GM04504 (cell line): ENCODE measurements at regions not wholly inside any gene's neighbourhood (a gene's known extent, or its start where the extent isn't known, plus 50 kb on each side); places are given as distances from the start of the nearest gene placed in this dataset.

ENCODE experiments used
- DNase-seq: peaks from one replicate; pipeline ENCODE4 v3.0.0-alpha.2; 2012; ENCODE audit warnings: low read depth

- DNase-seq = no peak
Observed at GRCh38 chr5:31098811-31099210, 94.7 kb upstream of the CDH6 start.

- DNase-seq = no peak
Observed at GRCh38 chr5:31097851-31098250, 95.6 kb upstream of the CDH6 start.

- no peak for DNase-seq
Observed at GRCh38 chr5:31096238-31096865, 97.1 kb upstream of the CDH6 start.

GRCh38 chr5:31095796-31096195, 97.7 kb upstream of the CDH6 start:
- no peak for DNase-seq

GRCh38 chr5:31091501-31091900, 102.0 kb upstream of the CDH6 start:
- no peak for DNase-seq

GRCh38 chr5:31090467-31090866, 103.0 kb upstream of the CDH6 start:
- no peak for DNase-seq

- DNase-seq = no peak
Observed at GRCh38 chr5:31086839-31087415, 106.6 kb upstream of the CDH6 start.

- no peak for DNase-seq
Observed at GRCh38 chr5:31084871-31085270, 108.6 kb upstream of the CDH6 start.

GRCh38 chr5:31083364-31083763, 110.1 kb upstream of the CDH6 start:
- no peak for DNase-seq

GRCh38 chr5:31079668-31080067, 113.8 kb upstream of the CDH6 start:
- no peak for DNase-seq

- no peak for DNase-seq
Observed at GRCh38 chr5:31078956-31079355, 114.5 kb upstream of the CDH6 start.

GRCh38 chr5:31075981-31076380, 117.5 kb upstream of the CDH6 start:
- DNase-seq = no peak

- DNase-seq = no peak
Observed at GRCh38 chr5:31068287-31068686, 125.2 kb upstream of the CDH6 start.

- DNase-seq = no peak
Observed at GRCh38 chr5:31066655-31067328, 126.7 kb upstream of the CDH6 start.

- DNase-seq = no peak
Observed at GRCh38 chr5:31064215-31064614, 129.3 kb upstream of the CDH6 start.

- no peak for DNase-seq
Observed at GRCh38 chr5:31062902-31063580, 130.4 kb upstream of the CDH6 start.

GRCh38 chr5:31059889-31060288, 133.6 kb upstream of the CDH6 start:
- no peak for DNase-seq

- DNase-seq = no peak
Observed at GRCh38 chr5:31054453-31054852, 139.0 kb upstream of the CDH6 start.

GRCh38 chr5:31052937-31053658, 140.4 kb upstream of the CDH6 start:
- DNase-seq = no peak

- no peak for DNase-seq
Observed at GRCh38 chr5:31051316-31051715, 142.2 kb upstream of the CDH6 start.

- no peak for DNase-seq
Observed at GRCh38 chr5:31049936-31050704, 143.4 kb upstream of the CDH6 start.

- DNase-seq = no peak
Observed at GRCh38 chr5:31049461-31049860, 144.0 kb upstream of the CDH6 start.
